ENCODE measurements at regions not wholly inside any gene's neighbourhood (a gene's known extent, or its start where the extent isn't known, plus 50 kb on each side); places are given as distances from the start of the nearest gene placed in this dataset.

- no peak for DNase-seq
These were observed 276.1 kb downstream of the INSC start for GRCh38 chr11:15390857-15391256.

GRCh38 chr11:15396778-15397177 is 282.1 kb downstream of the INSC start:
- no peak for DNase-seq

DNA sequence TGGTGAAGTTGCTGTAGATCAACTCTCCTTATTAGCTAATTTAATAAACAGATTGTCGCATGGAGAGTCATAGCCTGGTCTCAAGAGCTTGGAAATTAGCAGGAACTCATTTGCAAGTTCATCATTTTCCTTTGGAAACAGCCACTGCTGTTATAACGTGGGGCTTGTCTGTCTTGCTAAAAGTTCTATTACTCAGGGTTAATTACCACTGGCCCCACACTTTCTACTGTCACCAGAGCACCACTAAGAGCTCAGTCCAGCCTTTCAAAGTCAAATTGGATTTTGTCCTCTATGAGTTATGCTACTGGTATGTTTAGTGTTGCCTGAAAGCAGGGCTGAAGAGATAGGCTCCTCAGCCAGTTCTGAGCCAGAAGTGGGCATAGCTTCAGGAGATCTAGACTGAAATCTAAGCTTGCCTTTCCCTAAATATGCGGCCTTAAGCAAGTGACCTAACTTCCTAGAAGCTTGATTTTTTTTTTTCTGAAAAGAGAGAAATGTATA is 292.2 kb downstream of the INSC start:
- DNase-seq, result no peak

DNA sequence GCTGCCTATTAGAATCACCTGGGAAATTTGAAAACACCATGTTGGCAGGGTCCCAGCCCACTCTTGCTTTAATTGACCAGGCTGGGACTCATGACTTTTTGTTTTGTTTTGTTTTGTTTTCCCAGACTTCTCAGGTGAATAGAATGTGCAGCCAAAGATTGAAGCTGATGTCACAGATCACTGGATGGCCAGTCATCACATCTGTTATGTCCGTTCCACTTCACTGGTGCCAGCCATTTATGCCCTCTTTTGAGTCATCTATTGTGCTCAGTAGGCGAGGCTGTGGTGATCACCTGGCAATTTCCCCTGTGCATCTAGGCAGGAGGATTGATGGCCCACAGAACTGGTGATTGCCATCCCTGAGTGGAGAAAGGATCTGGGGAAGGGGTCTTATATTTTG is 297.3 kb downstream of the INSC start:
- DNase-seq, result no peak

DNA sequence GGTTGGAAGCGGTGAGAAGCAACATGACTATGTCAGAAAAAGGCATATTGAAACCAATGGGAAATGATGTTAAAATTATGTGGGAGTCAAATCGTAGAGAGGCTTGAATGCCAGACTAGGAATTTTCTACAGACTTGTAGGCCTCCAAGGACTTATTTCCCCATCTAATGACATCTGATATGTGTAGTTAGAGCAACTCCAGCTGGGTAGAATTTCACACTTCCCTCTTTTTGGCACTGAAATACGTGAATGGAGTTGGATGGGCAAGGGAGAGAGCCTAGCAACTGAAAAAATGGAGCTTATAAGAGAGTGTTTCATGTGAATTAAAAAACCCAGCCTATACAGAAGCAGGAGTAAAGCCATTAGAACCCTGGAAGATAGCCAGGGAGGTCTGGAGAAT is 304.2 kb downstream of the INSC start:
- no peak for DNase-seq

- DNase-seq, result no peak
These were observed 305.0 kb downstream of the INSC start for GRCh38 chr11:15419696-15420095.

DNA sequence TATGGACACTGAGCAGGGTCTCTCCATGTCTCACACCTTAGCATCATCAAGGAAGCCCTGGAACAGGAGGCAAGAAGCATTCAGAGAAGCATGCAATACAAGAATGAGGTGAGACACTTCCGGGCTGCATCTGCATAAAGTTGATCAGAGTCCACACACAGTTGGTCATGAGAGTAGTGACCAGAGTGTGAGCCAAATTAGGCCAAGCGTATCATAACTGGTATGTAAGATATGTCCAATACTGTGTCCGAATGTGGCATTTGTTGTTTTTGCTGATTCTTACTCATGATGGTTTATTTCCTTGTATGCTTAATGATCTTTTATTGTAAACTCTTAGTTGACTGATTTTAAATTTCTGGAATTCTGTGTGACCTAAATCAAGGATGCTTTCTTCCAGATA is 315.7 kb downstream of the INSC start:
- no peak for DNase-seq

DNA sequence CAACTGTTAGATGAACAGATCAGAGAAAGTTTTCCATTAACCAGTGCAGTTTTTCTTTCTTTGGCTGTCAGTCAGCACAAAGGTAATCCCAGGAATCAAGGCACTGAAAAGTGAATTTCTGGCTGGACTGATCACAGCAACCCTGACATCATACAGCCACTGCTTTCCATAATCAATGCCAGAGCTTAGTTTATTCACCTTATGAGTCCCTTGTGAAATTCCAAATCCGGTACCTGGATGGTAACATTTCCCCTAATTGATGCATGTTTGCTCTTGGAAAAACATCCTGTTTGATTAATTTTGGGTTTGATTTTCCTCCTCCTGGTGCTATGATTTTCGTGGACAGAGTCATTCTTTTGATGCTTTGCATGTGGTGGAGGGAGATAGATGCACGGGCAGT is 319.8 kb downstream of the INSC start:
- DNase-seq, result no peak

DNA sequence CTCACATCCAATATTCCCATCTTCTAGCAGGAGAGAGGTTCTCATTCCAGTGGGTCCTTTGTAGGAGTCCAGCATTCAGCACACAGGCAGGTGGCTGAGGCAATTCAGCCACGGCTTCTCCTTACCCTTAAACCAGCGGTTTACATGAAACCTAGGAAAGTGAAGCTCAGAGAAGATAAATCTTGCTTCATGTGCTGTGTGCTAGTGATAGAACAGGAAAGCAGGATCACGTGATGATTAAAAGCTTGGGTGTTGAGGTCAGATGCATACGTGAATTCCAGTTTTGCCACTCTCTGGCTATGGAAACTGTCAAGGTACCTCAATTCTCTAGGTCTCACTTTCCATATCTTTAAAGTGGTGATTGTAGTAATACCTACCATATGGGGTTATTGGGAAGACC is 331.6 kb downstream of the INSC start:
- no peak for DNase-seq

DNA sequence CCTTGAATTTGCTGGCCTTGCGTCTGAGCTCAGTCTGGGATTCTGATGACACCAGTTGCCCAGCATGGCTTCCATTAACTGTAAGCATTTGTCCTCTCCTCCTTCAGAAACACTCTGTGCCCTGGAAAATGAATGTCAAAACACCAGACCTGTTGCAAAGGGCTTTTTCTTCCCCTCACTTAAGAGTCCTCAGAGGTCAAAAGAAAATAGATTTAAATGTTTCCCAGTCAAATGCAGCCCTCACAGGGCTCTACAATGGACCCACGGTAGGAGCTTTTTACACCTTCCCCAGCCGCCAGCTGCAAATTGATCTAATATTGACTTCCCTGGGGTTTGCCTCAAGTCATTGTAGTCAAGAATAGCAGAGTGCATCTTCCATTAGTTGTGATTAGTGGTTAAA is 332.2 kb downstream of the INSC start:
- DNase-seq, result no peak

DNA sequence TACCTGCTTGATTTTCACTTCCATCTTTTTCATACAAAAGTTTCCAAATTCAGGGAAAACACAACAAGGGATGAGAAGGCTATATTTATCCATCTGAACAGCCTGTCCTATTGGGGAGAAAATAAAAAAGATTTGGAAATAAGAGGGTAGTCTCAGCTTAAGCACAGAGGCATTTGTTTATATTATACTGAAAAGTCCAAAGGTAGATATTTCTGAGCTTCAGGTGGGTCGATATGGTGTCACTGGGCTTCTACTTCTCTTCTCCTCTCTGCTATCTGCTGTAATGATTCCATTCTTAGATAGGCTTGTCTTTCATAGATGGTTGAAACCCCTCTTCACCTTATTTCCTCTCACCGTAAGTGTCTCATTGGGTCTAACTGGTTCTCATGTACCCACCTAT is 337.0 kb downstream of the INSC start:
- no peak for DNase-seq

- DNase-seq, result no peak
These were observed 338.6 kb downstream of the INSC start for GRCh38 chr11:15453211-15453765.

DNA sequence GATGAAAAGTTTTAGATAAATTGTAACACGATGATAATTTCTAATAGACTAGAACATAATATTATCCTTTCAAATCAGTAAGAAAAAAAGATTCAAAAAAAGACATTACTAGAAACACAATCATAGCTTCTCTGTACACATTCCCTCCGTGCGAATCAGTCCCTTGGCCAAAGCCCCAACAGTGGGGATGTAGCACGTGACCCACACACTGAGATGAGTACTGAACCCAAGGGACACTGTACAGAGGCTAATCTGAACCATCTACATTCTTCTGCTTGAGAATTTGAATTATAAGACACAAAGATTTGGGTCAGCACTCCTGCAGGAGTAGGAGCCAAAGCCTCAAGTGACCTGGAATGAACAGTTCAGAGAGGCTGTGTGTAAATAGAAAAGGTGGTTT is 353.7 kb downstream of the INSC start:
- no peak for DNase-seq

- no peak for DNase-seq
These were observed 356.5 kb downstream of the INSC start for GRCh38 chr11:15471048-15471894.

- no peak for DNase-seq
These were observed 357.4 kb downstream of the INSC start for GRCh38 chr11:15471895-15472799.

DNA sequence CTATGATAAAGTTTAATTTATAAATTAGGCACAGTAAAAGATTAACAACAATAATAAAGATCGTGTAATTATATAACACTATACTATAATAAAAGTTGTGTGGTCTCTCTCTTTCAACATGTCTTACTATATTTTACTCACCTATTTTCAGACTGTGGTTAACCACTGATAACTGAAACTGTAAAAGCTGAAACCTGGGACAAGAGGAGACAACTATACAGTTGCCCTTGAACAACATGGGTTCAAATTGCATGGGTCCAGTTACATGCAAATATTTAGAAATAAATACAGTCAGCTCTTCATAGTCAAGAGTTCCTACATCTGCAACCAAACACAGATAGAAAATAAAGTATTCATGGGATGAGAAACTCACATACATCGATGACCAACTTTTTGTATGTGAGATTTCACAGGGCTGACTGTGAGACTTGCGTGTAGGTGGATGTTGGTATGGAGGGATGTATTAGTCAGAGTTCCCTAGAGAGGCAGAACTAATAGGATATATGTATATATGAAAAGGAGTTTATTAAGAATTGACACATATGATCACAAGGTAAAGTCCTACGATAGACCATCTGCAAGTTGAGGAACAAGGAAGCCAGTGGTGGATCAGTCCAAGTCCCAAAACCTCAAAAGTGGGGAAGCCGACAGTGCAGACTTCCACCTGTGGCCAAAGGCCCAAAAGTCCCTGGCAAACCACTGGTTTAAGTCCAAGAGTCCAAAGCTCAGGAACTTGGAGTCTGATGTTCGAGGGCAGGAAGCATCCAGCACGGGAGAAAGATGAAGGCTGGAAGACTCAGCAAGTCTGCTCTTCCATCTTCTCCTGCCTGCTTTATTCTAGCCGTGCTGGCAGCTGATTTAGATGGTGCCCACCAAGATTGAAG is 359.5 kb downstream of the INSC start:
- DNase-seq, result no peak

- no peak for DNase-seq
These were observed 361.7 kb downstream of the INSC start for GRCh38 chr11:15476371-15476917.

DNA sequence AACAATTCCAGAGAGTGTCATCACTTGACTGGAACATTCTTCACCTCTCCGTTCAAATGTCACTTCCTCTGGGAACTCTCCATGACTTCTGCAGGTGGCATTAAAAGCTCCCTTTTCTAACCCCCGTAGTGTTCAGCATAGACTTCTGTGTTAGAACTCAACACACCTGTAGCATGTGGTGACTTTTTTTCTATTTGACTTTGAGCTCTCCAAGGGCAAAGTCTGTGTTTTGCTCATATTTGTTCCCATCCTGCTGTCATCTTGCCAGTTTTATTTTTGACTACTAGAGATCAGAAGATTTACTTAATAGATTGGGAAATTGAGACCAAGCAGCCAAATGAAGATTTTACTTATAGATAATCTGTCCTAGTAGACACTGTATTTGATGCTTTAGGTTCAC is 367.1 kb downstream of the INSC start:
- DNase-seq, result no peak

GRCh38 chr11:15483205-15483604 is 368.5 kb downstream of the INSC start:
- DNase-seq, result no peak

- DNase-seq, result no peak
These were observed 369.7 kb downstream of the INSC start for GRCh38 chr11:15484398-15484797.

DNA sequence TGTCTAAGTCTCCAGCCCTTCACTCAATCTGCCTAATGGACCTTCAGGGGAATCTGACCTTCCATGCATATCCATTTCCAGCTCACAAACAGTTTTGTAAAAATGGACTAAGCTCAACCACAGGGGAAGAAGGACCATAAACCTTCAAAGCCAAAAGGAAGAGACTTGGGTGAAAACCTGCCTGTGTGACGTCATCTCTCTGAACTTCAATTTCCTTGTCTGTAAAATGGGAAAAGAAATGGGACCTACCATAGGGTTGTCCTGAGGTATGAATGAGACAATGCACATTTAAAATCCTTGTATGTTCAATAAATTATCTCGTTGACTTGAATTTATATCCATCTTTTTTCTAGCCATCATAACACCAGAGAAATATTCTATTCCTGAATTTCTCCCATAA is 370.7 kb downstream of the INSC start:
- no peak for DNase-seq

GRCh38 chr11:15489281-15489680 is 374.6 kb downstream of the INSC start:
- no peak for DNase-seq
